Loucy (cell line): ENCODE measurements at regions not wholly inside any gene's neighbourhood (a gene's known extent, or its start where the extent isn't known, plus 50 kb on each side); places are given as distances from the start of the nearest gene placed in this dataset.

Source experiments
- H2AFZ ChIP-seq: fragments of 200-600 bp; sonication (generic); 2 replicates; pipeline ENCODE4 v1.6.0; 2016; ENCODE audit warnings: antibody characterized with exemption, mild to moderate bottlenecking, low read length, moderate library complexity
- H3F3A ChIP-seq: fragments of 200-600 bp; 2 replicates; pipeline ENCODE4 v1.6.0; 2016; ENCODE audit warnings: antibody characterized with exemption, low read depth, mild to moderate bottlenecking
- H3K27me3 ChIP-seq: fragments of 200-600 bp; sonication (generic); 2 replicates; pipeline ENCODE4 v1.6.1; 2014; ENCODE audit warnings: low read length, mild to moderate bottlenecking; ENCODE audit not compliant: insufficient read depth, poor library complexity, severe bottlenecking
- H3K36me3 ChIP-seq: fragments of 200-600 bp; sonication (generic); 2 replicates; pipeline ENCODE4 v1.6.1; 2016; ENCODE audit warnings: low read length; ENCODE audit not compliant: insufficient read depth
- H3K4me1 ChIP-seq: fragments of 200-600 bp; sonication (generic); 2 replicates; pipeline ENCODE4 v1.5.1; 2014; ENCODE audit warnings: low read length, mild to moderate bottlenecking; ENCODE audit not compliant: insufficient read depth, poor library complexity, severe bottlenecking
- H3K4me2 ChIP-seq: fragments of 200-600 bp; sonication (generic); 2 replicates; pipeline ENCODE4 v1.6.0; 2014; ENCODE audit warnings: antibody characterized with exemption, low read length, low read depth, mild to moderate bottlenecking; ENCODE audit not compliant: poor library complexity, severe bottlenecking
- H3K4me3 ChIP-seq: fragments of 200-600 bp; sonication (generic); 2 replicates; pipeline ENCODE4 v1.5.1; 2014; ENCODE audit warnings: low read length, mild to moderate bottlenecking, mixed read lengths; ENCODE audit not compliant: poor library complexity, severe bottlenecking
- H3K79me2 ChIP-seq: fragments of 200-600 bp; sonication (generic); 2 replicates; pipeline ENCODE4 v1.6.1; 2014; ENCODE audit warnings: low read length; ENCODE audit not compliant: insufficient read depth
- H3K9ac ChIP-seq: fragments of 200-600 bp; sonication (generic); 2 replicates; pipeline ENCODE4 v1.6.0; 2014; ENCODE audit warnings: mild to moderate bottlenecking, low read depth, low read length, moderate library complexity; ENCODE audit not compliant: poor library complexity, severe bottlenecking
- H3K9me2 ChIP-seq: fragments of 200-600 bp; sonication (generic); replicated peaks from 2 replicates; pipeline ENCODE4 v1.6.1; 2016; ENCODE audit warnings: low read depth, low read length, mixed read lengths
- H3K9me3 ChIP-seq: fragments of 200-600 bp; sonication (generic); 2 replicates; pipeline ENCODE4 v1.6.1; 2014; ENCODE audit warnings: mild to moderate bottlenecking, antibody characterized with exemption, low read length, low read depth; ENCODE audit not compliant: insufficient read depth
- H4K20me1 ChIP-seq: fragments of 200-600 bp; sonication (generic); 2 replicates; pipeline ENCODE4 v1.6.0; 2014; ENCODE audit warnings: antibody characterized with exemption, low read length, mild to moderate bottlenecking; ENCODE audit not compliant: insufficient read depth, poor library complexity, severe bottlenecking
- CTCF ChIP-seq: fragments of 200-600 bp; sonication (generic); conservative IDR thresholded peaks from 2 replicates; pipeline ENCODE4 v1.5.1; 2014; ENCODE audit warnings: mild to moderate bottlenecking, antibody characterized with exemption, low read length
- EZH2phosphoT487 ChIP-seq: fragments of 200-600 bp; IDR thresholded peaks from 2 replicates; pipeline ENCODE4 v1.6.1; 2018; ENCODE audit warnings: antibody characterized with exemption, mild to moderate bottlenecking, moderate library complexity, borderline replicate concordance

DNA sequence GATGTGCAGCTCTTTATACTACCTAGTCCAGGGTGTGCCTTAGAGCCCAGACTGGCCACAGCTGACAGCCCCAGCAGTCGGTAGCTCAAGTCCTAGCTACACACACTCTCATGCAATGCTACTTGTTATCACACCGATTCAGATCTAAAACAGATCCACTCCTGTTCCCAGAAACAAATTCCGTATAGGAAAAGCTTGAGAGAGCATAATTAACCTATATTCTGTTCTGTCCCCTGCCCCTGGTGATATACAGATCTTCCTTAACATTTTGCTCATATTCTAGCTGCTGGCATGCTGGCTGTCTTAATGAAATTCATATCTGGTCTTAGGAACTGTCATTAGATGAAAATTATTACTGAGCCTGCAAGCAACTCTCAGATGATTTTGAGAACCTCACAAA is 204.3 kb downstream of the SOX2 start:
- Histone ChIP-seq H3K4me3 (no peak overlapping the region), H3K27me3 (no peaks in the 10 kb centered on the region), H3K36me3 (no peaks in the 10 kb centered on the region), H3F3A (no peaks in the 10 kb centered on the region), H4K20me1 (no peaks in the 10 kb centered on the region), H3K4me2 (no peak overlapping the region), H3K9ac (no peak overlapping the region), H2AFZ (no peak overlapping the region), H3K9me2 (no peaks in the 10 kb centered on the region; the same call in 1 of the 2 replicates), H3K4me1 (no peaks in the 10 kb centered on the region), H3K79me2 (no peaks in the 10 kb centered on the region), H3K9me3 (no peaks in the 10 kb centered on the region)
- TF ChIP-seq CTCF = no peak
- no peak for TF ChIP-seq EZH2phosphoT487

DNA sequence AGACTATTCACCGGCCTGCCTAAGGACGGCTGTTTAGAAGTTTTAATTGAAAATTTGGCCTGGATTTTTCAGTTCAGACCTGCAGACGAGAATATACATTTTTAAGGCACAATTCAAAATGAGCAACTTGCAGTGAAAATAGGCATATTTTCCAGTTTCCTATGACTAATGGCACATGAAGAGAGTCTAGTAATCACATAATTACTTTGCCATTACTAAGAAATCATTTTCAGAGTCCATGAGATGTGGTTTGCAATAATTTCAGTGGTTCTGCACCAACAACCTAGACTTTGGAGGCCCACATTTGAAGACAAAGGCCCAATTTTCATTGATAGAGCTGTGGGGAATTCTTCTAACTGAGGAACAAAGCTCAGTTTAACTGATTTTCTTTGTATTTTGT is 205.3 kb downstream of the SOX2 start:
- Histone ChIP-seq H4K20me1 (no peaks in the 10 kb centered on the region), H3K9me3 (no peaks in the 10 kb centered on the region), H3K9ac (no peak overlapping the region), H3K9me2 (no peaks in the 10 kb centered on the region; the same call in 1 of the 2 replicates), H3K36me3 (no peaks in the 10 kb centered on the region), H3K4me3 (no peak overlapping the region), H3K4me1 (no peaks in the 10 kb centered on the region), H3K79me2 (no peaks in the 10 kb centered on the region), H3K27me3 (no peaks in the 10 kb centered on the region), H3K4me2 (no peak overlapping the region), H2AFZ (no peak overlapping the region), H3F3A (no peaks in the 10 kb centered on the region)
- TF ChIP-seq EZH2phosphoT487 (no peak), CTCF (no peak)

GRCh38 chr3:181919375-181919774 is 207.7 kb downstream of the SOX2 start:
- H3K4me2 ChIP-seq = no peak overlapping the region
- H3K9ac ChIP-seq = no peak overlapping the region
- no peaks in the 10 kb centered on the region for H3K4me1 ChIP-seq
- no peak overlapping the region for H3K4me3 ChIP-seq
- no peaks in the 10 kb centered on the region for H3K36me3 ChIP-seq
- no peaks in the 10 kb centered on the region for H3K79me2 ChIP-seq
- no peak for TF ChIP-seq CTCF
- TF ChIP-seq EZH2phosphoT487 = no peak
- no peaks in the 10 kb centered on the region for H3K27me3 ChIP-seq
- H3K9me3 ChIP-seq = 0 out of 2 replicates have a peak, but pooled peaks cover 2% of the 10 kb centered on the region
- H3F3A ChIP-seq = no peaks in the 10 kb centered on the region
- H4K20me1 ChIP-seq = no peaks in the 10 kb centered on the region
- H2AFZ ChIP-seq = no peak overlapping the region
- H3K9me2 ChIP-seq = no peaks in the 10 kb centered on the region; the same call in 1 of the 2 replicates
